ENCODE measurements at regions not wholly inside any gene's neighbourhood (a gene's known extent, or its start where the extent isn't known, plus 50 kb on each side); places are given as distances from the start of the nearest gene placed in this dataset.

GRCh38 chr4:54961357-54961975, 163.9 kb downstream of the KDR start:
- no peak for TF ChIP-seq POLR2AphosphoS5 (IDR thresholded peaks at IDR 0.05; ENCODE audit: low read depth, low read length)
- peak; percentile 57 for TF ChIP-seq CTCF (IDR thresholded peaks at IDR 0.05)
- TF ChIP-seq SIN3A (IDR thresholded peaks at IDR 0.05; ENCODE audit: borderline replicate concordance, insufficient read depth, low read depth, low read length) = no peak
- TF ChIP-seq REST (IDR thresholded peaks at IDR 0.05; ENCODE audit: insufficient read depth in 1 of 2, low read depth in 2 of 2, low read length in 1 of 2) = no peak
- no peak for TF ChIP-seq TCF7L2 (IDR thresholded peaks at IDR 0.05; ENCODE audit: low read depth, low read length)

Data from Panc1 (cell line).